Nephron (organoid): ENCODE measurements at regions not wholly inside any gene's neighbourhood (a gene's known extent, or its start where the extent isn't known, plus 50 kb on each side); places are given as distances from the start of the nearest gene placed in this dataset.

Experiments
- H3K27ac Mint-ChIP-seq, 3 experiments: 2 replicates each; pipeline ENCODE4 v1.8.0; 2020; ENCODE audit warnings: mixed read lengths in 3 of 3, mild to moderate bottlenecking in 2 of 3, moderate library complexity in 1 of 3
- H3K27me3 Mint-ChIP-seq: 2 replicates; pipeline ENCODE4 v1.8.0; 2021; ENCODE audit warnings: low read depth, mild to moderate bottlenecking, moderate library complexity, mixed read lengths
- H3K36me3 Mint-ChIP-seq: 2 replicates; pipeline ENCODE4 v1.8.0; 2020; ENCODE audit warnings: low read depth, mixed read lengths
- H3K4me1 Mint-ChIP-seq: 2 replicates; pipeline ENCODE4 v1.8.0; 2020; ENCODE audit warnings: mixed read lengths
- H3K4me3 Mint-ChIP-seq, 3 experiments: 2 replicates each; pipeline ENCODE4 v1.8.0; 2020; ENCODE audit warnings: mild to moderate bottlenecking in 3 of 3, mixed read lengths in 3 of 3, moderate library complexity in 2 of 3
- H3K9me3 Mint-ChIP-seq: 2 replicates; pipeline ENCODE4 v1.8.0; 2020; ENCODE audit warnings: mixed read lengths
- TF ChIP-seq, protein P1 (sequence below), 3 experiments: fragments of 200-600 bp; sonication (generic); IDR thresholded peaks; one replicate each; pipeline ENCODE4 v1.5.0; 2021; ENCODE audit warnings: antibody characterized with exemption in 3 of 3; ENCODE audit not compliant: unreplicated experiment in 3 of 3

- H3K36me3 Mint-ChIP-seq = no peaks in the 10 kb centered on the region
- peaks cover 50% of the 10 kb centered on the region for H3K27me3 Mint-ChIP-seq
- TF ChIP-seq, protein P1, sequence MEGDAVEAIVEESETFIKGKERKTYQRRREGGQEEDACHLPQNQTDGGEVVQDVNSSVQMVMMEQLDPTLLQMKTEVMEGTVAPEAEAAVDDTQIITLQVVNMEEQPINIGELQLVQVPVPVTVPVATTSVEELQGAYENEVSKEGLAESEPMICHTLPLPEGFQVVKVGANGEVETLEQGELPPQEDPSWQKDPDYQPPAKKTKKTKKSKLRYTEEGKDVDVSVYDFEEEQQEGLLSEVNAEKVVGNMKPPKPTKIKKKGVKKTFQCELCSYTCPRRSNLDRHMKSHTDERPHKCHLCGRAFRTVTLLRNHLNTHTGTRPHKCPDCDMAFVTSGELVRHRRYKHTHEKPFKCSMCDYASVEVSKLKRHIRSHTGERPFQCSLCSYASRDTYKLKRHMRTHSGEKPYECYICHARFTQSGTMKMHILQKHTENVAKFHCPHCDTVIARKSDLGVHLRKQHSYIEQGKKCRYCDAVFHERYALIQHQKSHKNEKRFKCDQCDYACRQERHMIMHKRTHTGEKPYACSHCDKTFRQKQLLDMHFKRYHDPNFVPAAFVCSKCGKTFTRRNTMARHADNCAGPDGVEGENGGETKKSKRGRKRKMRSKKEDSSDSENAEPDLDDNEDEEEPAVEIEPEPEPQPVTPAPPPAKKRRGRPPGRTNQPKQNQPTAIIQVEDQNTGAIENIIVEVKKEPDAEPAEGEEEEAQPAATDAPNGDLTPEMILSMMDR (IDR thresholded peaks at IDR 0.05; ENCODE audit: unreplicated experiment in 3 of 3) = no peak
- H3K4me3 Mint-ChIP-seq = no peak overlapping the region
- H3K27ac Mint-ChIP-seq = no peak overlapping the region
- H3K4me1 Mint-ChIP-seq = no peaks in the 10 kb centered on the region
- no peaks in the 10 kb centered on the region for H3K9me3 Mint-ChIP-seq
Measured at GRCh38 chr11:31877083-31877482, 66.0 kb upstream of the PAX6 start.

GRCh38 chr11:31875866-31876560, 64.9 kb upstream of the PAX6 start:
- TF ChIP-seq, protein P1 (IDR thresholded peaks at IDR 0.05; ENCODE audit: unreplicated experiment in 3 of 3) = no peak
- Mint-ChIP-seq H3K4me1 (peaks cover 3% of the 10 kb centered on the region), H3K27me3 (peaks cover 49% of the 10 kb centered on the region), H3K36me3 (no peaks in the 10 kb centered on the region), H3K9me3 (no peaks in the 10 kb centered on the region), H3K4me3 (no peak overlapping the region), H3K27ac (no peak overlapping the region)

- no peak overlapping the region for H3K4me3 Mint-ChIP-seq
- H3K36me3 Mint-ChIP-seq = no peaks in the 10 kb centered on the region
- H3K9me3 Mint-ChIP-seq = no peaks in the 10 kb centered on the region
- H3K27me3 Mint-ChIP-seq = peaks cover 52% of the 10 kb centered on the region
- TF ChIP-seq, protein P1 (IDR thresholded peaks at IDR 0.05; ENCODE audit: unreplicated experiment in 3 of 3) = no peak
- no peak overlapping the region for H3K27ac Mint-ChIP-seq
- H3K4me1 Mint-ChIP-seq = peaks cover 5% of the 10 kb centered on the region
Measured at GRCh38 chr11:31874631-31875191, 63.6 kb upstream of the PAX6 start.

DNA sequence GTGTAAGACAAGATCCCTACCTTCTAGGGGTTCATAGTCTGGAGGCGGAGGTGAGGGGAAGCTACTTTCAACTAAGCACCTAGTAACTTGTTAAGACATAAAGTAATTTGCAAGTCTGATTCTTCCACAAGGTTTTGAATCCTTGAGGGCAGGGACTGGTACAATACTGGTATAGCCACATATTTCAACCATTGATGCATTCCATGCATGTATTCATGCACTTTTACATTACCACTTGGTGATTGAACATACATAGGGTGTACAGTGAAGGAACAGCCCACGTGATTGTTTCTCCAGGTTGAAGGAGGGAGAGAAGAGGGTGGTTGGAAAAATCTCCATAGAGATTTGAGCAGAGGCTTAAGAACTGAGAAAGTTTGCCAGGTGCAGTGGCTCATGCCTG, 62.0 kb upstream of the PAX6 start:
- no peak overlapping the region for H3K27ac Mint-ChIP-seq
- no peaks in the 10 kb centered on the region for H3K36me3 Mint-ChIP-seq
- TF ChIP-seq, protein P1 (IDR thresholded peaks at IDR 0.05; ENCODE audit: unreplicated experiment in 3 of 3) = no peak
- H3K4me3 Mint-ChIP-seq = no peak overlapping the region
- H3K4me1 Mint-ChIP-seq = peaks cover 5% of the 10 kb centered on the region
- no peaks in the 10 kb centered on the region for H3K9me3 Mint-ChIP-seq
- peaks cover 58% of the 10 kb centered on the region for H3K27me3 Mint-ChIP-seq

DNA sequence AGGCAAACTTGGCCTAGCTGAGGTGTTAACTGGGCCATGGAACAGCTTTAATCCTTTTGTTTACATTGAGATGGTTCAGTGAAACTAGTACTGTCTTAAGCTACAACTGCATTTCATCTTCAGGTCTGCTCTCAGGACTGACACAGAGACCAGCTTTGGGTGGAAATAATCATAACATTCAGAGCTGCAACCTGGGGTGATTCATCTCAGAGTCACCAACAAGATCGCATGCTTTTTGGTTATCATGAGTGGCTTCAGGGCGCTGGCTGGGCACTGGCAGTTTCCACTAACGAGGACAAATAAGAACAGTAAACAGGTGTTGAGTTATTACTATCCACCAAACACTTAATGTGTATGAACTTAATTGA, 60.9 kb upstream of the PAX6 start:
- H3K27ac Mint-ChIP-seq = no peak overlapping the region
- no peaks in the 10 kb centered on the region for H3K9me3 Mint-ChIP-seq
- H3K4me3 Mint-ChIP-seq = no peak overlapping the region
- H3K27me3 Mint-ChIP-seq = peaks cover 52% of the 10 kb centered on the region
- H3K36me3 Mint-ChIP-seq = no peaks in the 10 kb centered on the region
- H3K4me1 Mint-ChIP-seq = peaks cover 5% of the 10 kb centered on the region
- TF ChIP-seq, protein P1 (IDR thresholded peaks at IDR 0.05; ENCODE audit: unreplicated experiment in 3 of 3) = no peak
